Stomach (tissue), 4 donors: ENCODE measurements at regions not wholly inside any gene's neighbourhood (a gene's known extent, or its start where the extent isn't known, plus 50 kb on each side); places are given as distances from the start of the nearest gene placed in this dataset.

Experiments
- POLR2A ChIP-seq, 4 donors: fragments of 450-650 bp; IDR thresholded peaks; one replicate each; pipeline ENCODE4 v1.6.1; 2016; ENCODE audit warnings: antibody characterized with exemption in 4 of 4, control low read depth in 2 of 4, mild to moderate bottlenecking in 1 of 4, moderate library complexity in 1 of 4
- POLR2AphosphoS5 ChIP-seq, 3 donors: sonication (generic); formaldehyde crosslinking; IDR thresholded peaks; one replicate each; pipeline ENCODE4 v1.6.1; 2016; ENCODE audit warnings: antibody characterized with exemption in 3 of 3
- TF ChIP-seq, protein P1 (sequence below), 7 experiments: fragments of 450-650 bp in 4 of 7; fragments of 200-600 bp in 3 of 7; sonication (generic) in 3 of 7; IDR thresholded peaks; one replicate each; pipeline ENCODE4 v1.5.1; 2016 to 2019; ENCODE audit warnings: antibody characterized with exemption in 7 of 7, control low read depth in 2 of 7, mild to moderate bottlenecking in 1 of 7

DNA sequence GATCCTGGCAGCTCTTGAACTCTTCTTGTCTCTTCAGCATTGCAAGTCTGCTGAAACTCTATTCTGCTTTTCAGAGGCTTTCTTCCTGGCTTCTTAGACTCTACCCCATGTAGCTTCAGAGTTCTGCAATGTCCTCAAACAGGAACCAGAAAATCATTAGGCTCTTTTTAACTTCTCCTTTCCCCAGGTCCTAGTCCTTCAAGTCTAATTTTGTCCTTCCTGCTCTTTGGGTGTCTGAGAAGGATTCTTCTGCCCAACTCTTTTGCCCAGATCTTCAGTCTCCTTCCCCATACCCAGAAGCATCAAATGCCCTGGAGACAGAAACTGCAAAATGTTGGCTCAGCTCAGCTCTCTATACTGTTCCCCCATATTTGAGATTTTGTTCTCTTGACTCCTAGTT is 50.0 kb upstream of the CALM3 start:
- TF ChIP-seq, protein P1, sequence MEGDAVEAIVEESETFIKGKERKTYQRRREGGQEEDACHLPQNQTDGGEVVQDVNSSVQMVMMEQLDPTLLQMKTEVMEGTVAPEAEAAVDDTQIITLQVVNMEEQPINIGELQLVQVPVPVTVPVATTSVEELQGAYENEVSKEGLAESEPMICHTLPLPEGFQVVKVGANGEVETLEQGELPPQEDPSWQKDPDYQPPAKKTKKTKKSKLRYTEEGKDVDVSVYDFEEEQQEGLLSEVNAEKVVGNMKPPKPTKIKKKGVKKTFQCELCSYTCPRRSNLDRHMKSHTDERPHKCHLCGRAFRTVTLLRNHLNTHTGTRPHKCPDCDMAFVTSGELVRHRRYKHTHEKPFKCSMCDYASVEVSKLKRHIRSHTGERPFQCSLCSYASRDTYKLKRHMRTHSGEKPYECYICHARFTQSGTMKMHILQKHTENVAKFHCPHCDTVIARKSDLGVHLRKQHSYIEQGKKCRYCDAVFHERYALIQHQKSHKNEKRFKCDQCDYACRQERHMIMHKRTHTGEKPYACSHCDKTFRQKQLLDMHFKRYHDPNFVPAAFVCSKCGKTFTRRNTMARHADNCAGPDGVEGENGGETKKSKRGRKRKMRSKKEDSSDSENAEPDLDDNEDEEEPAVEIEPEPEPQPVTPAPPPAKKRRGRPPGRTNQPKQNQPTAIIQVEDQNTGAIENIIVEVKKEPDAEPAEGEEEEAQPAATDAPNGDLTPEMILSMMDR (IDR thresholded peaks at IDR 0.05): no peak
- TF ChIP-seq POLR2AphosphoS5 (IDR thresholded peaks at IDR 0.05) (no peak), POLR2A (IDR thresholded peaks at IDR 0.05) (no peak)
